Stomach (tissue), 4 donors: ENCODE measurements at regions not wholly inside any gene's neighbourhood (a gene's known extent, or its start where the extent isn't known, plus 50 kb on each side); places are given as distances from the start of the nearest gene placed in this dataset.

Experiments
- CTCF ChIP-seq, 7 experiments: fragments of 450-650 bp in 4 of 7; fragments of 200-600 bp in 3 of 7; sonication (generic) in 3 of 7; IDR thresholded peaks; one replicate each; pipeline ENCODE4 v1.5.1; 2016 to 2019; ENCODE audit warnings: antibody characterized with exemption in 7 of 7, control low read depth in 2 of 7, mild to moderate bottlenecking in 1 of 7
- EP300 ChIP-seq: sonication (generic); formaldehyde crosslinking; IDR thresholded peaks from one replicate; pipeline ENCODE4 v1.6.1; 2017; ENCODE audit warnings: antibody characterized with exemption
- POLR2A ChIP-seq, 4 donors: fragments of 450-650 bp; IDR thresholded peaks; one replicate each; pipeline ENCODE4 v1.6.1; 2016; ENCODE audit warnings: antibody characterized with exemption in 4 of 4, control low read depth in 2 of 4, mild to moderate bottlenecking in 1 of 4, moderate library complexity in 1 of 4

GRCh38 chr2:234415706-234416105, 81.2 kb downstream of the ARL4C start:
- no peak for TF ChIP-seq CTCF (IDR thresholded peaks at IDR 0.05)
- TF ChIP-seq POLR2A (IDR thresholded peaks at IDR 0.05) = no peak
- no peak for TF ChIP-seq EP300
